ENCODE measurements at regions not wholly inside any gene's neighbourhood (a gene's known extent, or its start where the extent isn't known, plus 50 kb on each side); places are given as distances from the start of the nearest gene placed in this dataset.

DNA sequence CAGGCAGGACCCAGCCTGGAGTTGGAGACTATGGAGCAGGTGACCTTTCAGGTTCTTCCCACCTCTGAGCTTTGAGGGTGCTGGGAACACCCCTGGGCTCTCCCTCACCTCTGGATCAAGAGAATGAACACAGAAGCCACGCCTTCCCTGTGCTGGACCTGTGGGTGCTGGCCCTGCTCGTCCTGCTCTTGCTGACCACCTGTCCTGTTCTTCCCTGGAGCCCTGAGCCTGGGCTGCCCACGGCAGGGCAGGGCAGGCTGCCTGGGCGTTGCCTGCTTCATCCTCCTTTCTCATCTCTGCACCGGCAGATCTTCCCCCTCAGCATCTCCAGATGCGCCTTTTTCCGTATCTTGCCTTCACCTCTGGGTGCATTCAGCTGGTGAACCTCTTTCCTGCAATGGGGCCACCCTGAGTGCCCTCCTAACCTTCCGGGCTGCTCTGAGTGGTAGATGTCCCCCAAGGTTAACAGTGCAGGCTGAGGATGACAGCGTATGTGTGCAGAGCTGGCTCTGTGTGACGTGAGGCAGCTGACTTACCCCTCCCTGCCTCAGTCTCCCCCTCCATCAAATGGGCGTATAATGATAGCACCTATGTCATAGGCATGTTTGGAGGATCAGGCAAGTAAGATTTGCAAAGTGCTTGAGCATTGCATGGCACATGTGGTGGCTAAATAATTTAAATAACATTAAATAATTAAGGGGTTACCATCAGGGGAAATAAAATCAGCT lies 225.8 kb upstream of the CIBAR2 start:
- no peak for TF ChIP-seq CTCF (IDR thresholded peaks at IDR 0.05)
- no peak for TF ChIP-seq POLR2AphosphoS5 (IDR thresholded peaks at IDR 0.05)
- no peak for TF ChIP-seq POLR2A (IDR thresholded peaks at IDR 0.05)
- TF ChIP-seq EP300 (IDR thresholded peaks at IDR 0.05) = no peak
